DND-41 (cell line): ENCODE measurements at regions not wholly inside any gene's neighbourhood (a gene's known extent, or its start where the extent isn't known, plus 50 kb on each side); places are given as distances from the start of the nearest gene placed in this dataset.

ENCODE experiments used
- ATAC-seq: fragments of 200-7000 bp; cut with Tn5 transposase; 3 replicates; pipeline ENCODE4 v1.9.1; 2021; ENCODE audit warnings: low read depth; ENCODE audit not compliant: insufficient read depth
- DNase-seq: peaks from one replicate; pipeline ENCODE4 v3.0.0-alpha.2; 2020
- H2AFZ ChIP-seq: 2 replicates; pipeline ENCODE4 v1.6.0; 2012; ENCODE audit warnings: low read depth, low read length
- H3K27ac ChIP-seq: 2 replicates; pipeline ENCODE4 v1.5.1; 2012; ENCODE audit warnings: low read length, inconsistent platforms
- H3K27me3 ChIP-seq: fragments of 200-600 bp; sonication (generic); 2 replicates; pipeline ENCODE4 v1.6.0; 2012; ENCODE audit warnings: low read length, mild to moderate bottlenecking, inconsistent platforms; ENCODE audit not compliant: insufficient read depth, poor library complexity
- H3K36me3 ChIP-seq: 2 replicates; pipeline ENCODE4 v1.5.1; 2012; ENCODE audit warnings: low read length, inconsistent platforms; ENCODE audit not compliant: insufficient read depth
- H3K4me1 ChIP-seq: 2 replicates; pipeline ENCODE4 v1.5.1; 2012; ENCODE audit warnings: mild to moderate bottlenecking, low read length; ENCODE audit not compliant: insufficient read depth
- H3K4me2 ChIP-seq: 2 replicates; pipeline ENCODE4 v1.6.0; 2012; ENCODE audit warnings: mild to moderate bottlenecking, moderate library complexity, low read length, inconsistent platforms; ENCODE audit not compliant: insufficient read depth
- H3K4me3 ChIP-seq, 2 experiments: fragments of 200-600 bp in 1 of 2; shearing (Covaris generic) in 1 of 2; 2 replicates each; pipeline ENCODE4 v1.5.1; 2012 to 2016; ENCODE audit warnings: inconsistent platforms in 2 of 2, low read length in 2 of 2, mild to moderate bottlenecking in 2 of 2, low read depth in 1 of 2, moderate library complexity in 1 of 2
- H3K79me2 ChIP-seq: 2 replicates; pipeline ENCODE4 v1.6.0; 2012; ENCODE audit warnings: low read length, inconsistent platforms; ENCODE audit not compliant: insufficient read depth
- H3K9ac ChIP-seq: 2 replicates; pipeline ENCODE4 v1.6.0; 2012; ENCODE audit warnings: low read depth, mild to moderate bottlenecking, inconsistent platforms, low read length, moderate library complexity
- H3K9me3 ChIP-seq: 2 replicates; pipeline ENCODE4 v1.5.1; 2012; ENCODE audit warnings: low read length, moderate library complexity, mild to moderate bottlenecking, inconsistent platforms; ENCODE audit not compliant: insufficient read depth, severe bottlenecking
- H4K20me1 ChIP-seq: 2 replicates; pipeline ENCODE4 v1.6.0; 2012; ENCODE audit warnings: low read length; ENCODE audit not compliant: insufficient read depth
- CTCF ChIP-seq: IDR thresholded peaks from 2 replicates; pipeline ENCODE4 v1.5.1; 2012; ENCODE audit warnings: borderline replicate concordance, low read length, moderate library complexity, mild to moderate bottlenecking; ENCODE audit not compliant: poor library complexity, severe bottlenecking; ENCODE audit errors: extremely low read depth
- EZH2 ChIP-seq: IDR thresholded peaks from 3 replicates; pipeline ENCODE4 v1.6.1; 2012; ENCODE audit warnings: borderline replicate concordance, low read depth, mild to moderate bottlenecking, moderate library complexity, low read length, inconsistent platforms; ENCODE audit not compliant: severe bottlenecking

DNA sequence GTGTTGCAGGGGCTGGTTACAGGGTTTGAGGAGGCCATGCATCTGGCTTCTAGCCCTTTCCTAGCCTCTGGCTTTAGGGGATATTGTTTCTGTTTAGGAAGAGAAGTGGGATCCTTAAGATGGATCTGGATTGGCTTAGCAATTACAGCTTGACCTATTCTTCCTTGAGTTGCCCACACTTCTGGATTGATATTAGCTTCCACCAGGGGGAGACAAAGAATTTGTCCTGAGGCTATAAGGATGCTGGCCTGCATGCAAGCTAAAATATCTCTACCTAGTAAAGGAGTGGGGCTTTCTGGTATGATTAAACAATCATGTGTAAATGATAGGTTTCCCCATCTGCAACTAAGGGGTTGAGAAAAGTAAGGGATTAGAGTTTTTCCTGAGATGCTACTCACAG is 117.2 kb downstream of the TEX13C start:
- Histone ChIP-seq H3K4me3 (no peak overlapping the region), H3K4me1 (no peaks in the 10 kb centered on the region), H4K20me1 (no peaks in the 10 kb centered on the region), H3K36me3 (no peaks in the 10 kb centered on the region), H3K27ac (no peak overlapping the region), H3K79me2 (no peaks in the 10 kb centered on the region), H3K4me2 (no peak overlapping the region), H3K9ac (no peak overlapping the region), H3K9me3 (no peaks in the 10 kb centered on the region), H3K27me3 (no peaks in the 10 kb centered on the region), H2AFZ (no peak overlapping the region)
- no peak for DNase-seq
- no peak for ATAC-seq
- peak; percentile 50 for TF ChIP-seq CTCF
- TF ChIP-seq EZH2, result no peak

DNA sequence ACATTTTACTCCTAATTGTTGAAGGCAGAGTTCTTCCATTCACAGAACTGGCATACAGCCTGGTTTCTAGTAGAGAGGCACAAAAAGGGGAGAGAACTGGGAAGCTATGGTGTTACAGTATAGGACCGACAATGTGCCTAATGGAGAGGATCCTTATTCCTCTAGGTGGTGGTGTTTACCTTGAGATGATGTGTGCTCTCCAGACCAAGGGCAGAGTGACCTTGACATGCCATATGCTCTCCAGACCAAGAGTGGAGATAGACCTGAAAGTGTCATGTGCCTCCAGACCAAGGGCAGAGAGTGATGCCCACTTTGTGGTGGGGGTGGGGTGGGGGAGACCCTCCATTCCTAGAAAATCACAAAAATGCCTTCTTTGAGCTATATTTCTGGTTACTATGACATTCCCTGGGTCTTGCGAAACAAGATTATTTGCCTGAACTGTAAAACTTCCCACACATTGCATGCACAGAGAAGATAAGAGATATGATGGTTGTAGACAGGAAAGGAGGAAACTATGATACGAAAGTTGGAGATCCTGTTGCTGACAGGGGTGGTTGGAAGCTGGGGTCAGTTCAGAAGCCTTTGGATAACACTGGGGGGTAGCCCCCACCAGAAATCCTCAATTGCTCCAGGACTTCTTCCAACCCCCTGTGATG is 119.7 kb downstream of the TEX13C start:
- H3K4me2 ChIP-seq, result no peak overlapping the region
- DNase-seq, result no peak
- TF ChIP-seq EZH2 (no peak), CTCF (no peak)
- no peaks in the 10 kb centered on the region for H3K4me1 ChIP-seq
- H3K4me3 ChIP-seq, result no peak overlapping the region
- no peaks in the 10 kb centered on the region for H3K9me3 ChIP-seq
- no peaks in the 10 kb centered on the region for H3K36me3 ChIP-seq
- H2AFZ ChIP-seq, result no peak overlapping the region
- H3K27me3 ChIP-seq, result no peaks in the 10 kb centered on the region
- H3K27ac ChIP-seq, result no peak overlapping the region
- H4K20me1 ChIP-seq, result no peaks in the 10 kb centered on the region
- H3K79me2 ChIP-seq, result no peaks in the 10 kb centered on the region
- no peak for ATAC-seq
- no peak overlapping the region for H3K9ac ChIP-seq

DNA sequence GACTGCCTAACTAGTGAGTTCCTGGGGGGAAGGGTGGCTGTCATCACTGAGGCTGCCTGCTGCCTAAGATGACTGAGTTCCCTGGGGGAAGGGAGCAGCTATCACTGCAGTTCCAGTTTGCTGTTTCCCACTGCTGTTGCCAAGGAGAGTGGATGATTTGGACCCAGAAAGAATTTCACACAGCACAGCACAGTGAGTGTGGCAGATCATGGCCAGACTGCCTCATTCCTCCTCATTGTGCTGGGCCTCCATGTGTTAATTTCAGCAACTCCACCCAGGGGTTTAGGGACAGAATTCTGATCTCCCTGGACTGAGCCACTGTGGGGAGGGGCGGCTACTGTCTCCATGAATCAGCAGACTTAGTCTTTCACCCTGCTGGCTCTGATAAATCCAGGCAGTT is 125.0 kb downstream of the TEX13C start:
- Histone ChIP-seq H3K4me1 (no peaks in the 10 kb centered on the region), H3K36me3 (no peaks in the 10 kb centered on the region), H3K9ac (no peak overlapping the region), H3K4me2 (no peak overlapping the region), H3K79me2 (no peaks in the 10 kb centered on the region), H3K9me3 (no peaks in the 10 kb centered on the region), H4K20me1 (no peaks in the 10 kb centered on the region), H3K4me3 (no peak overlapping the region), H3K27me3 (no peaks in the 10 kb centered on the region), H3K27ac (no peak overlapping the region), H2AFZ (no peak overlapping the region)
- no peak for DNase-seq
- no peak for ATAC-seq
- TF ChIP-seq CTCF (no peak), EZH2 (no peak)
